ENCODE measurements at regions not wholly inside any gene's neighbourhood (a gene's known extent, or its start where the extent isn't known, plus 50 kb on each side); places are given as distances from the start of the nearest gene placed in this dataset.

GRCh38 chr6:93746892-93747291, 327.5 kb upstream of the EPHA7 start:
- TF ChIP-seq ZNF274 (IDR thresholded peaks at IDR 0.05; ENCODE audit: low read depth, low read length) (no peak), YY1 (IDR thresholded peaks at IDR 0.05; ENCODE audit: insufficient read depth, insufficient read length) (no peak), SUZ12 (IDR thresholded peaks at IDR 0.05; ENCODE audit: extremely low read depth, insufficient read depth, insufficient read length) (no peak)

Data from NT2/D1 (cell line).